Parathyroid adenoma (tissue), 2 donors: ENCODE measurements at regions not wholly inside any gene's neighbourhood (a gene's known extent, or its start where the extent isn't known, plus 50 kb on each side); places are given as distances from the start of the nearest gene placed in this dataset.

Source experiments
- H2AFZ ChIP-seq: fragments of 300-600 bp; sonication (generic); one replicate; pipeline ENCODE4 v1.7.0; 2017; ENCODE audit warnings: antibody characterized with exemption, mild to moderate bottlenecking
- H3K27ac ChIP-seq: fragments of 300-600 bp; sonication (generic); one replicate; pipeline ENCODE4 v1.7.0; 2017
- H3K27me3 ChIP-seq: fragments of 300-600 bp; sonication (generic); one replicate; pipeline ENCODE4 v1.7.0; 2017; ENCODE audit warnings: low read length; ENCODE audit not compliant: control insufficient read depth, insufficient read depth
- H3K36me3 ChIP-seq: fragments of 300-600 bp; sonication (generic); one replicate; pipeline ENCODE4 v1.7.0; 2017; ENCODE audit warnings: low read length; ENCODE audit not compliant: control insufficient read depth, insufficient read depth
- H3K4me1 ChIP-seq: fragments of 300-600 bp; sonication (generic); one replicate; pipeline ENCODE4 v1.7.0; 2017; ENCODE audit warnings: control low read depth
- H3K4me2 ChIP-seq: fragments of 300-600 bp; sonication (generic); one replicate; pipeline ENCODE4 v1.7.0; 2017; ENCODE audit warnings: low read length
- H3K4me3 ChIP-seq: fragments of 300-600 bp; sonication (generic); one replicate; pipeline ENCODE4 v1.7.0; 2017; ENCODE audit warnings: low read depth, low read length
- H3K79me2 ChIP-seq: fragments of 300-600 bp; sonication (generic); one replicate; pipeline ENCODE4 v1.7.0; 2017; ENCODE audit warnings: control low read depth
- H3K9ac ChIP-seq: fragments of 300-600 bp; sonication (generic); one replicate; pipeline ENCODE4 v1.7.0; 2017; ENCODE audit warnings: mild to moderate bottlenecking
- H3K9me3 ChIP-seq: fragments of 300-600 bp; sonication (generic); one replicate; pipeline ENCODE4 v1.7.0; 2017; ENCODE audit warnings: low read length; ENCODE audit not compliant: control insufficient read depth
- CTCF ChIP-seq: fragments of 300-600 bp; sonication (generic); IDR thresholded peaks from one replicate; pipeline ENCODE4 v1.7.0; 2017; ENCODE audit warnings: antibody characterized with exemption, mild to moderate bottlenecking
- donor health status: primary hyperparathyroidism.

GRCh38 chr15:35606450-35606779, 60.5 kb upstream of the DPH6 start:
- Histone ChIP-seq H3K36me3 (no peaks in the 10 kb centered on the region), H3K27ac (no peak overlapping the region), H2AFZ (no peak overlapping the region), H3K4me2 (no peak overlapping the region), H3K4me1 (no peaks in the 10 kb centered on the region), H3K79me2 (no peaks in the 10 kb centered on the region), H3K9ac (no peak overlapping the region), H3K9me3 (no peaks in the 10 kb centered on the region), H3K27me3 (no peaks in the 10 kb centered on the region), H3K4me3 (no peak overlapping the region)
- no peak for TF ChIP-seq CTCF

- Histone ChIP-seq H2AFZ (no peak overlapping the region), H3K79me2 (no peaks in the 10 kb centered on the region), H3K27ac (no peak overlapping the region), H3K4me3 (no peak overlapping the region), H3K36me3 (no peaks in the 10 kb centered on the region), H3K27me3 (no peaks in the 10 kb centered on the region), H3K4me1 (no peaks in the 10 kb centered on the region), H3K9ac (no peak overlapping the region), H3K4me2 (no peak overlapping the region), H3K9me3 (no peaks in the 10 kb centered on the region)
- no peak for TF ChIP-seq CTCF
Observed at GRCh38 chr15:35616498-35617271, 70.7 kb upstream of the DPH6 start.

- Histone ChIP-seq H3K4me1 (no peaks in the 10 kb centered on the region), H3K4me3 (no peak overlapping the region), H3K9ac (no peak overlapping the region), H3K4me2 (no peak overlapping the region), H3K36me3 (no peaks in the 10 kb centered on the region), H3K9me3 (no peaks in the 10 kb centered on the region), H3K79me2 (no peaks in the 10 kb centered on the region), H3K27me3 (no peaks in the 10 kb centered on the region), H2AFZ (no peak overlapping the region), H3K27ac (no peak overlapping the region)
- TF ChIP-seq CTCF = no peak
Observed at GRCh38 chr15:35618260-35619188, 72.6 kb upstream of the DPH6 start.

- no peaks in the 10 kb centered on the region for H3K79me2 ChIP-seq
- H3K9ac ChIP-seq = no peak overlapping the region
- H3K4me3 ChIP-seq = no peak overlapping the region
- H3K4me1 ChIP-seq = peaks cover 3% of the 10 kb centered on the region
- no peak overlapping the region for H3K4me2 ChIP-seq
- no peak for TF ChIP-seq CTCF
- H3K9me3 ChIP-seq = no peaks in the 10 kb centered on the region
- H3K27ac ChIP-seq = no peak overlapping the region
- H2AFZ ChIP-seq = no peak overlapping the region
- H3K36me3 ChIP-seq = no peaks in the 10 kb centered on the region
- H3K27me3 ChIP-seq = no peaks in the 10 kb centered on the region
Observed at GRCh38 chr15:35622641-35623340, 76.8 kb upstream of the DPH6 start.
